ENCODE measurements at regions not wholly inside any gene's neighbourhood (a gene's known extent, or its start where the extent isn't known, plus 50 kb on each side); places are given as distances from the start of the nearest gene placed in this dataset.
"Not testable (repeated sequence)": the region's sequence is repeated elsewhere in the genome, so short reads cannot be mapped to it uniquely, and the experiment has no call there.

DNA sequence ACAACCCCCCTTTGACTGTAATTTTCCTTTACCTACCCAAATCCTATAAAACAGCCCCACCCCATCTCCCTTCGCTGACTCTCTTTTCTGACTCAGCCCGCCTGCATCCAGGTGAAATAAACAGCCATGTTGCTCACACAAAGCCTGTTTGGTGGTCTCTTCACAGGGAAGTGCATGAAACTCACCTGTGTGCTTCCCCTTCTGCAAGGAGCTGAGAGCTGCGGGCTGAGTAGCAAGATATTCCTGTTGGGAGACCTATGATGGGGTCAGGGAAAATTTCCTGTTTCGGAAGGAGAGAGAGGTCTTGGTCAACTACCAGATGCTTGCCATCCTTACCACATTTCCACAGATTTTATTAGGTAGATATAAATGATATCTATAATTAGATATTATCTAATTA, 474.5 kb upstream of the NUDT12 start:
- DNase-seq (ENCODE audit: low spot score), result not testable (repeated sequence)

DNA sequence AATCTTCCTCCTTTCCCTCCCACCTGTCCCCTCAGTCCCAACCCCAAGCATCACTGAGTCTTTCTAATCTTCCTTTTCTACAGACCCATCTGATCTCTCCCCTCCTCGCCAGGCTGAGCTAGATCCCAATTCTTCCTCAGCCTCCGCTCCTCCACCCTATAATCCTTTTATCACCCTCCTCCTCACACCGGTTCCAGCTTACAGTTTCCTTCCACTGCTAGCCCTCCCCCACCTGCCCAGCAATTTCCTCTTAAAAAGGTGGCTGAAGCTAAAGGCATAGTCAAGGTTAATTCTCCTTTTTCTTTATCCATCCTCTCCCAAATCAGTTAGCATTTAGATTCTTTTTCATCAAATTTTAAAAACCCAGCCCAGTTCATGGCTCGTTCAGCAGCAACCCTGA, 470.6 kb upstream of the NUDT12 start:
- not testable (repeated sequence) for DNase-seq (ENCODE audit: low spot score)

DNA sequence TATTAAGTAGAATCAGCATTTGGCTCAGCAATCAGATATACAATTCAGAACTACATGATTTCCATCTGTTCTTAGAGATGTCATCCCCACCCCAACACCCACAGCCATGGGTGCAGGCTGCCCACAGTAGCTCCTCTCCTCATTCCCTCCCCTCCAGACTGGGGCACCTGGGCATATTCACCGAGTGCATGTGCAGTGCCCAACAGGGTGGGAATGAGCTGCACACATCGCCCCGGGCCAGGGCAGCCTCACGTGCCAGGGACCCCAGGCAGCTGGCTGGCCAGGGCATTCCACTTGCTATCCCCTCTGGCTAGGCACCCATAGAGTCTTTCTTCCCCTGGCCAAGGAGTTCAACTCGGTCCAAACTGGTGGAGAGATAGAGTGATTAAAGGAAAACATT, 461.9 kb upstream of the NUDT12 start:
- no peak for DNase-seq (ENCODE audit: low spot score)

DNA sequence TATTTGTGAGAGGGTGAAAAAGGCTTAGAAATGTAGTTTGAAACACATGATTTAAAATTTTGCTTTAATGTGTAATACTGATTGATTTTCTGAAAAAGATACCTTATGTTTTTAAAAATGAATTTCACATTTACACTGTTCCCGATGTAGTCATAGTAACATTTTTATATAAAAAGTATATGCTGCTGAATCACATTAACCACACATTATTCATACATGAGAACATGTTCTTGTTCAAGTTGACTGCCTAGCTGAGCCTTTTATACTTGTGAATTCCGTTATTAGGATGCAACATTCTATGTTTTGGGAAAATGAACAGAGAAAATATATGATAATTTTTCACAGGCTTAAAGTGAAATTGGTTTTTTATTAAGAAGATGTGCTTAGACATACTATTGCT, 461.1 kb upstream of the NUDT12 start:
- DNase-seq (ENCODE audit: low spot score), result no peak

DNA sequence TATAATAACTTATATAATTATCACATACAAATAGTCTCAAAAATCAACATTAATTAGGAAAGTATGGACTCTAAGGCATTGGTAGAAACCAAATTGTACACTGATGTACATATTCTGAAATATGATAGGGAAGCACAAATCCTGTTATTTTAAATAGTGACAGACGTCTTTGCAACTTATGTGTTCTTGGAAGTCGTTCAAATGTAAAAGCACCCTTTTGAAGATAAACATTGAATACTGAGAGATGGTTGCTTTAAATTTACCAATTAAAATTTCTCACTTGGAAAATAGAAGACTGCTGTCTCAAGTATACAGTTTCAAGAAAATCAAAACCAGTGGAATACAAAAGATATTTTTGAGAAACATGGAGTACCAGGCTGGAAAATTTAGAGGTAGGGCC, 457.4 kb upstream of the NUDT12 start:
- no peak for DNase-seq (ENCODE audit: low spot score)

DNA sequence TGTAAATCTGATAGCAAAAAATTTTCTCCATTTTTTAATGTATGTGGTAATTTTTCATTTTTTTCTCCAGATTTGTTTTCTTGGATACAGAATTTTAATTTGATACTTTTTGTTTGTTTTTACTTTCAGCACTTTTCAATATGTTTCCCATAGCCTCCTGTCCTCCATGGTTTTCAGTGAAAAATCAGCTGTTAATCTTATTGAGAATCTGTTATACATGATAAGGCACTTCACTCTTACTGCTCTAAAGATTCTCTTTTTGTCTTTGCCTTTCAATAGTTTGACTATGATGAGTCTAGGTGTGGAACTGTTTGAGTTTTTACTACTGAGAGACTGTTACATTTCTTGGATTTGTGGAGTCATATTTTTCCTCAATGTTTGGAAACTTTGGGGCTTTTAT, 455.7 kb upstream of the NUDT12 start:
- no peak for DNase-seq (ENCODE audit: low spot score)

DNA sequence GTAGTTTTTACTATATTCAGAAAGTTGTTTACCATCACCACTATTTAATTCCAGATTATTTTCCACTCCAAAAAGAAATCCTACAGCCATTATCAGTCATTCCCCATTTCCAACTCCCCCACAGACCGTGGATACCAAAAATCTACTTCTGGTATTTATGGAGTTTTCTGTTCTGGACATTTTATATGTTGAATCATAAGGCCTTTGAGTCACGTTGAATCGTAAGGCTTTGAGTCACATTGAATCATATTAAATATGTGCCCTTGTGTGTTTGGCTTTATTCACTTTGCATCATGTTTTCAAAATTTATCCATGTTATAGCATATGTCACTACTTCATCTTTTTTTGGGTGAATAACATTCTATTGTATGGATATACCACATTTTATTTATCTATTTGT, 454.1 kb upstream of the NUDT12 start:
- DNase-seq (ENCODE audit: low spot score), result no peak

DNA sequence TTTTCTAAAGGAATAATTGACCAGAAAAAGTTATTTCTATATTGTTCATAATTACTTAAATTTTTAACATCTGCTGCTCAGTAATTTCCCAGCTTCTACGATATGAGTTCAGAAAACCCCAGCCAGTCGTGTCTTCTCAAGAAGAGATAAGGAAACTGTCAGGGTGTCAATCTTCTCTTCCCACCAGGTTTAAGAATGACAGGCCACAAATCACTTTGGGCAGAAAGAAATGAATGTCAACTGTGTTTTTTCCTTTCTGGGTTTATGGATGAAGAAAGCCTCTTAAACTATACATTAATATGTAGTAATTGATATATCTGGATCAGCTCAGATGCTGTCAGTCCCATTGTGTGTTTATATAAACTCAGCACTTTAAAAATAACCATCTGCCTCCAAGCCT, 453.2 kb upstream of the NUDT12 start:
- DNase-seq (ENCODE audit: low spot score), result no peak

DNA sequence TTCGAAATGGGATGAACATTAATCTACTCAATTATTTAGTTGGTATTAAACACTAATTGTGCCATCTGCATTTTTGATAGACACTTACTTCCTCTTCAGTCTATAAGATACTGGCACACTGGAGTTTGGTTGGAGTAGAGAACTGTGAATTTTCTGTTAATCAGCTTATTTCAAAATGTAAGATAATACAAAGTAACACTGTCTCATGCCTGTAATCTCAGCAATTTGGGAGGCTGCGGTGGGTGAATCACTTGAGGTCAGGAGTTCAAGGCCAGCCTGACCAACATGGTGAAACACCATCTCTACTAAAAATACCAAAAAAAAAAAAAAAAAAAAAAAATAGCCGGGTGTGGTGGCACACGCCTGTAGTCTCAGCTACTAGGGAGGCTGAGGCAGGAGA, 440.2 kb upstream of the NUDT12 start:
- not testable (repeated sequence) for DNase-seq (ENCODE audit: low spot score)

DNA sequence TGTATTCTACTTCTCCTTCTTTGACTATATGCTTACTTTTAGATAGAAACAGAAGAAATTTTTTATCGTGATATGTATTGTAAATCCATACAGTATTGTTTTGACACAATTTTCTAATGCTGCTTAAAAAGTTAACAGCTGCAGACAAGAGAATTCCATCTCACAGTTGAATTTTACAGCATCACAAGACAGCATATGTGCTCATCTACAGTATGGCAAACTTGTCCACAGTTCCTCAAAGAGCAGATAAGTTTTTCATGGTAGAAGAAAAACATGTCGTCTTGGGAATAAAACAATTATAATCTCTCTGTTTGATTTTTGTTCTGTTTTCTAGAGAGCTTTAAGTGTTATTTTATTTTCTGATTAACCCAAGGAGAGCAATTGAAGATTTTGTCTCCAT, 438.5 kb upstream of the NUDT12 start:
- DNase-seq (ENCODE audit: low spot score), result no peak

DNA sequence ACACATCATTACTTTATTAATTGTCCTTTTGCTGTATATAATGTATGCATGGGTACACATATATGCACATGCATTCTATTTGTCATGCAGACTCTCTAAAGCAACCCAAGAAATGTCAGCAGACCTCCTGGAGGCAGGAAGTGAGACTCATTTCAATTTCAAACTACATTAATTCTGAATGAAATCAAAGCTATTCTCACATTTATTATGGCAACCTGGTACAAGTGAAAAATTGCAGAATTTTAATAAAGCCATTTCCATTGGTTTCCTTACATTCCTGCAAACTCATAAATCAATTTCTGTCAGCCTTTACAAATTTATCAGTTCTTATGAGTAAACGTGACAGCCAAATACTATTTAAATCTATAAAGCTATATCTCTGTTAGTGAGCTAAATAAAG, 430.4 kb upstream of the NUDT12 start:
- no peak for DNase-seq (ENCODE audit: low spot score)

DNA sequence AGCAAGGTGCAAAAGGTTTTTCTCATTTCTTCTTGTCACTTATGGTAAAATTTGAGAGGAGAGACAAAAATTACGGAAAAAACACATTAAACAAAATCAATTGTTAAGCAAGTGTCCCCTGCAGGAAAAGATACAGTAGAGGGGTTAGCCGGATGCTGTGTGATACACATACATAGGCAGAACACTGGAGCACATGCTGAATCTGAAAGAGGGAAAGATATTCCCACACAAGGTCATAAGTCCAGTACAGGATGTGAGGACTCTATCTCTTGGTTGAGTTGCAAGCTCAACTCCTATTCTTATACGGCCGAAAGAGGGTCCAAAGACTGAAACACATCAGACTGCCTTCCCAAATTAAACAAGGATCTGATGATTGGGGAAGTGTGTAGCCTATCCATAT, 427.5 kb upstream of the NUDT12 start:
- DNase-seq (ENCODE audit: low spot score), result no peak

DNA sequence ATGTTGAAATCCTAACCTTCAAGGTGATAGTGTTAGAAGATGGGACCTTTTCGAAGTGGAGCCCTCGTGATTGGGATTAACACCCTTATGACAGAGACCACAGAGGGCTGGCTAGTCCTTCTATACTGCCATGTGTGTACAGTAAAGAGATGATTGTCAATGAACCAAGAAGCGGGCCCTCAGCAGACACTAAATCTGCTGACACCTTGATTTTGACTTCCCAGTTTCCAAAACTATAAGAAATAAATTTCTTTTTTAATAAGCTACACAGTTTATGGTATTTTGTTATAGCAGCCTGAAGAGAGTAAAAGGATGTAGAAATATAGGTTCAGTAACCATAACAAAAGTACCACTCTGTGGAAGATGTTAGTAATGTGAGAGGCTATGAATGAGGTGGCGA, 419.0 kb upstream of the NUDT12 start:
- no peak for DNase-seq (ENCODE audit: low spot score)

DNA sequence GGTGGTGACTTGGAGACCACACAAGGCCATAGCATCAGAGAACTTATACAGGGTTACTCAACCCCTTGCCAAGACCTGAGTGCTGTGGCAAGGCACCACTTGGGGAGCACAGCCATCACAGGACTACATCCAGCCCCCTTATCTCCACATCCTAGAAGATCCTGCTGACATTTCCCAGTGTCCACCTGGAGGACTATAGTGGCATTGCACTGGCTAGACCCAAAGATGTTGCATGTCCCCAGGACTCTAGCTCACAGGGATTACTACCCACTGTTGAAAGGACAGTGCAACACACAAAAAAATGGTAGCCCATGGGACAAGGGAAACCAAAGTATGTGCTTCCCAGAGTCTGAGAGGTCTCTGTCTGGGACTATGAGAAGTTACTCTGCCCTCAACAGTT, 411.1 kb upstream of the NUDT12 start:
- DNase-seq (ENCODE audit: low spot score), result no peak

DNA sequence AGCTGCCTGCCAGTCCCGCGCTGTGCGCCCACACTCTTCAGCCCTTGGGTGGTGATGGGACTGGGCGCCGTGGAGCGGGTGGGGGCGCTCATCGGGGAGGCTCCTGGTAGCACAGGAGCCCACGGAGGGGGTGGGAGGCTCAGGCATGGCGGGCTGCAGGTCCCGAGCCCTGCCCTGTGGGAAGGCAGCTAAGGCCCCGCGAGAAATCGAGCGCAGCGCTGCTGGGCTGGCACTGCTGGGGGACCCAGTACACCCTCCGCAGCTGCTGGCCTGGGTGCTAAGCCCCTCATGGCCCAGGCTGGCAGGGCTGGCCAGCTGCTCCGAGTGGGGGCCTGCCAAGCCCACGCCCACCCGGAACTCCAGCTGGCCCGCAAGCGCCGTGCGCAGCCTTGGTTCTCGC, 403.7 kb upstream of the NUDT12 start:
- not testable (repeated sequence) for DNase-seq (ENCODE audit: low spot score)

DNA sequence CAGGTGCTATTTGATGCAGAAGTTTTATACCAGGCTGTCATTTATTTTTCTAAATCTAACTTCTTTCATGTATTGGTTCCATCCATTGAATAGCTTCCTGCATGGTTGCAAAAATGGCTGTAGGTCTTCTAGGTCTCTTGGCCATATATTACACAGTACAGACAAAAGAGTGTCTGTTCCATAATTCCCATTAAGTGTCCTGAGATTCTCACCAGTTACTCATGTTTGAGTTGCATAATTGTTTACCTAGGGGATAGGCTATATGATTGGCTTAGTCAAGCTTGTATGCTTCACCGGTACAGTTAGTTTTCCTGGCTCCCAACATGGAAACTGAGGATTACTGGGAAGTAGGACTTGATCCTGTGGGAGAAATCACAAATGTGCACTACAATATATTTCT, 399.4 kb upstream of the NUDT12 start:
- DNase-seq (ENCODE audit: low spot score), result no peak

DNA sequence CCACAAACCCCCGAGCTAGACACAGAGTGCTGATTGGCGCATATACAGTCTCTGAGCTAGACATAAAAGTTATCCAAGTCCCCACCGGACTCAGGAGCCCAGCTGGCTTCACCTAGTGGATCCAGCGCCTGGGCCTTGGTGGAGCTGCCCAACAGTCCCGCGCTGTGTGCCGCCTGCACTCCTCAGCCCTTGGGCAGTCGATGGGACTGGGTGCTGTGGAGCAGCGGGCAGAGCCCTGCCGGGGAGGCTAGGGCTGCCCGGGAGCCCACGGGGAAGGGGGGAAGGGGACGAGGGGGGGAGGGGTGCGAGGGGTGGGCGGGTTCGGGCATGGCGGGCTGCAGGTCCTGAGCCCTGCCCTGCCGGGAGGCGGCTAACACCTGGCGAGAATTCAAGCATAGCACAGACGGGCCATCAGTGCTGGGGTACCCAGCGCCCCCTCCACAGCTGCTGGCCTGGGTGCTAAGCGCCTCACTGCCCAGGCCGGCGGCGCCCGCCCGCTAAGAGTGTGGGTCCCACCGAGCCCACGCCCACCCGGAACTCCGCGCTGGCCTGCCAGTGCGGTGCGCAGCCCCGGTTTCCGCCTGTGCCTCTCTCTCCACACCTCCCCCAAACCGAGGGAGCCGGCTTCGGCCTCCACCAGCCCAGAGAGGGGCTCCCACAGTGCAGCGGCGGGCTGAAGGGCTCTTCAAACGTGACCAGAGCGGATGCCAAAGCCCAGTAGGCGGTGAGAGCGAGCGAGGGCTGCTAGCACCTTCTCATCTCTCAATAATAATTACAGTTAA, 391.2 kb upstream of the NUDT12 start:
- DNase-seq (ENCODE audit: low spot score), result no peak

DNA sequence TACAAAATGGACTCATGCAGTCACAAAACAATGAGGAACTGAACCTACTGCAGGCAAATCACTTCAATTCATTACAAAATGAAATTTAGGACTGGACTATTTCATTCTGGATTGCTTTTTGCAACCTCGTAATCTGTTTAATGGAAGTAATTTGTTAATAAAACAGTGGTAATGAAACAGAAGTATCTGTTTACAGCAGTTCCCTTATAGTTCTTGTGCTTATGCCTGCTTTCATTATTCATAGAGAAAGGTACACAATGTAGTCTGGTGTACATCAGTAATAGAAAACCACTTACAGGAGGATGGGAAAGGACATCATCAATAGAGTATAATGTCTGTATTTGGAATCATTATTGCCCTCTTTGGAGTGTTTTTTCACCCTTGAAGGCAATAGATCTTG, 389.2 kb upstream of the NUDT12 start:
- DNase-seq (ENCODE audit: low spot score), result no peak

DNA sequence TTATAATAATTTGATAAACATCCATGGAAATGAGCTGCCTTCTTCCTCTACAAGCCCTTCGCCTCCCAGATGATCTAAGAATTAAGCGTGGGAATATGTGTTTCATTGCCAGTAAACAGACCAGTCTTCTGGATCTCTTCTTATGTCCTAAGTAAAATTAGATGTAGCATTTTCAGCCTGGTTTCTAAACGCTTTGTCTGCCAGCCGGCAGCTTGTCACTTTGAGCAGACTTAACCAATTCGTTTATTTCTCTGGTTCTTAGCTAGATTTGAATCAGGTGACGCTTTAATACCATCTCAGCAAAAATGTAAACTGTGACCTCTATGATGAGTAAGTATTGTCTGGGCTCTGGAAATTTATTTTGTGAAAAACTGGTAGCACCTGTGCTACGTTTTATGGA, 380.6 kb upstream of the NUDT12 start:
- no peak for DNase-seq (ENCODE audit: low spot score)

DNA sequence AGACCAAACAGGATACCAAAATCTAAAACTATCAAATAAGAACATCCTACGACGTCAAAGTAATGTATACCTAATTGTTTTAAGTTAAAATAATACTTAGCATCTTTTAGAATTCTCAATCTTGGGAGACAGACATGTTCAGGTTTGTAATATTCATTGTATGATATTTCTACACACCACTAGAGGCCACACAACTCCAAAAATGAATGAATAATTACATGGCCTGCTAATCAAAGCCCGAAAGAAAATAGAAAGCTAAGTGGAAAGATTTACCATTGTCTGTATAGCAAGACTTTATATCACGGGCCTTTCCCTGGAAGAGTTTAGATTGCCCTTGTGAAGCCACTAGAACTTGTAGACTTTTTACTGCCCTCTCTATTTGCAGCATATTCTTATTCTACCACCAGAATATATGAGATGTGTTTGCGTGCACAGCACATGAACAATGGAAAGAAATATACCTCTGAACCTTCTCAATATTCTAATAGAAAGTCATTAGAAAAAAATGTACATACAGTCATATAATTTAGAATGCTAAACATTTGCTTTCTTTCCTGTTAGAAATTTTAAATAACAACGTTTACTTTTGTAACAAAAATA, 380.1 kb upstream of the NUDT12 start:
- no peak for DNase-seq (ENCODE audit: low spot score)

DNA sequence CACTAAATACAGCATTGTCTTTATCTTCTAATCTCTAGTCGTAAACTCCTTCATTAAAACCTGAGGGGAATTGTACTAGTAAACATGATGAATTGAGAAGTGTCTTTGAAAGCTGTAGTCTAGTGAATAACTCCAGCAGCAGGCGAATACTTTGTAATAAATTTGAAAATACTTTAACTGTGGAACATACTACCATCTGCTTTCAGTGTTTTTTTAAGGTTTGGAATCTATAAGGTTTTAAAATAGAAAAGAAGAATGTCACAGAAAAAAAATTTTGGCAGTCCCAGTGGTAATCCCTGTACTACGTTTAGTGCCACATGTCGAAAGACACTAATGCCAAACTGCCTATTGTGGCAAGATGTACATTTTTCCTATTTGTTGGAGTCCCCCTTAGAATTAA, 379.0 kb upstream of the NUDT12 start:
- DNase-seq (ENCODE audit: low spot score), result no peak

DNA sequence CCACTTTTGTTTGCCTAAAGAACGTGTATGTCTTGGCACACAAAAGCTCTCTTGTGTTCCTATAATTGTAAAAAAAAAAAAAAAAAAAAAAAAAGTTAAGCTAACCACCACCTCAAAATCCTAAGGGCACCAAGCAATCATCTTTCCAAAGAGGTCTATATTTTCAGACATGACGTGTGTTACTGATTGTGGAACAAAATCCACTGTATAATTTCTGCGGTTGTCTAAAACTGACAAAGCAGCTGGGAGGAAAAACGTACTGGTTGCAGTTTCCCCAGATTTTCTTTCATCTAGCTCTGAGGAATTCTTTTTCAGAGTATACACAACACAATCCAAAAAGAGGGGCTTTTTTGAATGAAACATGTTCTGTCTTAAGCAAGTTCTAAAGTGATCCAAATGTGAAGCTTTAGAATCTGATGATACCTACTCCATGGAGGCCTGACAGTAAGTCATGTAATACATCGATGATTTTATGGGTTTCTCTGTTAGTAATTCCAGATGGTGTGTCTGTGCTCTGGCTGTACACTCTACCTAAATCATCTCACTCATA, 375.6 kb upstream of the NUDT12 start:
- DNase-seq (ENCODE audit: low spot score), result no peak

DNA sequence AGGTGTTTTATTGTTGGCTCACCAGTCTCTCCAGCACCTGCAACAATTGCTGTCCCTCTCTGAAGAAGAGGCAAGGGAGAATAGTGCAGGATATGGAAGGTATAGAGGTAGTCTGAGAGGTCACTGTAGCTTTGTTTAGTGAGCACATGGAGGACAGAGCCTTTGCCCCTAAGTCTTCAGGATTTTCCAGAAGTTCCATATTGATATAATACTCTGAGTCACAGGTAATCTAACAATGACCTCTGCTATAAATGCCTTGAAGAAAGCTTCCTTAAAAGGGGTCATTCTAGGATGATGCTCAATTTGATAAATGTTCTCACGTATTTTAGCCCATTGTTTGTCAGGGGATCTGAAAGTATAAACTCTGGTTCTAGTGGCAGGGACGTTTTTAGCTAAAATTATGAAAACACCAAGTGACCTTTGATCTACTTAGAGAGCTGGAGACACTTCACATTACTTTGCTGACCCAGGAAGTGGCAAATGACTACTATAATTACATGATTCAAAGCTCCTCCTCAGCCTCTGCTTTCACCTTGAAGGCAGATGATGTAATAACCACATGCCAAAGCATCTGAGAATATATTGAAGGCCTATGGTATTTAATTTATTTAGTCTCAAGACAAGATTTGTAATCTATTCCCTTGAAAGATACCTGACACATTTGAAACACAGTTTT, 366.9 kb upstream of the NUDT12 start:
- DNase-seq (ENCODE audit: low spot score), result no peak
